ENCODE measurements at regions not wholly inside any gene's neighbourhood (a gene's known extent, or its start where the extent isn't known, plus 50 kb on each side); places are given as distances from the start of the nearest gene placed in this dataset.

DNA sequence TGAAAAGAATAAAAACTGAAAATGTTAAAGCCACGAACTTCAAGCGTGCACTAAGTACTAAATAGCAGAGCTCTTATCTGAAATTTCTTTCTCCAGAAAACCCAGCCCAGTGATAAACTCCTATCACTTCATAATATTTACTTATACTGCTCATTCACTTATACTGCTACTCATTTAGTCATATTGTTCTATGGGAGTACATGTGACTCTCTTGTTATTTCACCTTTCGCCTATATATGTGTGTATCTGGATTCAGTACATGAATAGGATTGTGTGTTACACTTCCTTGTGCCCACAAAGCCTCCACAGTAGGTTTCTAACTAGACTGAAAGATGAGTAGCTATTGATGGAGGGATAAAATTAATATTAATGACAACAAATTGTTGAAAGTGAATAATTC is 526.8 kb upstream of the GRAMD2B start:
- TF ChIP-seq GATA2 (IDR thresholded peaks at IDR 0.05; ENCODE audit: low read depth, low read length) (no peak), GATA3 (IDR thresholded peaks at IDR 0.05; ENCODE audit: low read depth, low read length) (no peak)

GRCh38 chr5:125897089-125897488 is 526.1 kb upstream of the GRAMD2B start:
- TF ChIP-seq GATA3 (IDR thresholded peaks at IDR 0.05; ENCODE audit: low read depth, low read length) (no peak; the same call in 1 of the 2 replicates), GATA2 (IDR thresholded peaks at IDR 0.05; ENCODE audit: low read depth, low read length) (no peak)

DNA sequence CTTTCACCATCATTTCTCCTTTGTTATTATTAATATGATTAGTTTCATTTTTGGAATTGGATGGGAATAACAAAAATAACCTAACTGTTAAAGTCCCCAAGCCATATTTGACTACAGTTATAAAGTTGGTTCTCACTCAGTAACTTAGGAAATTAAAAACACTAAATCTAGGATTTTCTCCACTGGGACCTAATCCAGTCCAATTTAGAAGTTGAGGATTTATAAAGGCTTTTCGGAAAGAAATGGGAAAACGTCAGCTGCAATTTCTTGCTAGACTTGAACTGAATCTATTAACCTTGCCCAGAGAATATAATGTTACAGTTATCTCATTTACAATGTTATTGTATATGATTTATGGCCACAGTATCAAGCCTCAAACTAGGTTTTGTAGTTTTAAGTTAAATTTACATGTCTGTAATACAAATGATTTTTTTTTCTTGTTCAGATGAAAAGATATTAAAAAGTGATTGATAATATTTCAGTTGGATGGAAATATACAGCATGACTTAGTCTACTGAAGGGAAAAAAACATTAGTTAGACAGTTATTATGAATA is 524.3 kb upstream of the GRAMD2B start:
- TF ChIP-seq GATA2 (IDR thresholded peaks at IDR 0.05; ENCODE audit: low read depth, low read length) (no peak), GATA3 (IDR thresholded peaks at IDR 0.05; ENCODE audit: low read depth, low read length) (no peak)

DNA sequence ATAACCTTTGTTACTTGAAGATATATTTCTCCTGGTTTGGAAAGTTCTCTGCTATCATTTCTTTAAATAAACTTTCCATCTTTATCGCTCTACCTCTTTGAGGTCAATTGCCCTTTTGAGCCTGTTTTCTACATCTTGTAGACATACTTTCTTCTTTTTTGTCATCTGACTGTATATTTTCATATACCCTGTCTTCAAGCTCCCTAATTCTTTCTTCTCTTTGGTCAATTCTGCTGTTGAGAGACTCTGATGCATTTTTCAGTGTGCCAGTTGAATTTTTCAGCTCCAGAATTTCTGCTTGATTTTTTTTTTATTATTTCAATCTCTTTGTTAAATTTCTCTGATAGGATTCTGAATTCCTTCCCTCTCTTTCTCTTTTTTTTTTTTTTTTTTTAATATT is 511.2 kb upstream of the GRAMD2B start:
- TF ChIP-seq GATA2 (IDR thresholded peaks at IDR 0.05; ENCODE audit: low read depth, low read length) (no peak), GATA3 (IDR thresholded peaks at IDR 0.05; ENCODE audit: low read depth, low read length) (no peak)

DNA sequence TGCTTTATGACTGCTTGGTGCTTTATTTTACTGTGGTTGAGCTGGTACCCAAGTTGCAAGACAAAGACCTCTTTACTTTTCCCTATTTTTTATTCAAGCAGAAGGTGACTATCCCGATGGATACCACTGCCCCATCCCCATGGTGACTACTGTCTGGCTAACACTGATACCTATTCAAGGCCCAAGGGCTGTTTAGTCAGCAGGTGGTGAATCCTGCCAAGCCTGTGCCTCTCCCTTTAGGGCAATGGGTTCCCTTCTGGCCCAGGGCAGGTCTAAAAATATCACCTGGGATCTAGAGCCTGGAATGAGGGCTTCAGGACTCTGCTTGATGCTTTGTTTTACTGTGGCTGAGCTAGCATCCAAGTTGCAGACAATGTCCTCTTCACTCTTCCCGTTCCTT is 510.0 kb upstream of the GRAMD2B start:
- TF ChIP-seq GATA3 (IDR thresholded peaks at IDR 0.05; ENCODE audit: low read depth, low read length) (no peak), GATA2 (IDR thresholded peaks at IDR 0.05; ENCODE audit: low read depth, low read length) (no peak)

GRCh38 chr5:125914471-125914870 is 508.7 kb upstream of the GRAMD2B start:
- no peak for TF ChIP-seq GATA3 (IDR thresholded peaks at IDR 0.05; ENCODE audit: low read depth, low read length)
- TF ChIP-seq GATA2 (IDR thresholded peaks at IDR 0.05; ENCODE audit: low read depth, low read length): no peak

GRCh38 chr5:125926172-125926571 is 497.0 kb upstream of the GRAMD2B start:
- TF ChIP-seq GATA2 (IDR thresholded peaks at IDR 0.05; ENCODE audit: low read depth, low read length) (no peak), GATA3 (IDR thresholded peaks at IDR 0.05; ENCODE audit: low read depth, low read length) (no peak)

DNA sequence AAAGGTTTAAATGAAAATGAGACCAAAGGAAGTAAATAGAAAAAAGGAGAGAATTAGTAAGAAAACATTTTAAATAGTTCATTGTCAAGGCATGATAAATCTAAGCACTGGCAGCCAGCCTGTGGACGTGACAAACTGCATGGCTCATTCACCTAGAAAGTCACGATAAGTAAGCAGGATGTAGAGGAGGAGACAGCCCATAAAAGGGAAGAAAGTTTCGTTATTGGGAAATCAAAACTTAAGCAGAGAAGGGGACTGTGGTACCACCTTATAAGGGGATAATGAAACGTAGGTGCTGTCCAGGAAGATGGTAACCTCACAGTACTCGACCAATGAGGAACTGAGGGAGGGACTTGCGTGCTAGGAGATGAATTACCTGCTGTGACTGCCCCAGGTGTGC is 494.5 kb upstream of the GRAMD2B start:
- TF ChIP-seq GATA2 (IDR thresholded peaks at IDR 0.05; ENCODE audit: low read depth, low read length) (no peak), GATA3 (IDR thresholded peaks at IDR 0.05; ENCODE audit: low read depth, low read length) (no peak)

DNA sequence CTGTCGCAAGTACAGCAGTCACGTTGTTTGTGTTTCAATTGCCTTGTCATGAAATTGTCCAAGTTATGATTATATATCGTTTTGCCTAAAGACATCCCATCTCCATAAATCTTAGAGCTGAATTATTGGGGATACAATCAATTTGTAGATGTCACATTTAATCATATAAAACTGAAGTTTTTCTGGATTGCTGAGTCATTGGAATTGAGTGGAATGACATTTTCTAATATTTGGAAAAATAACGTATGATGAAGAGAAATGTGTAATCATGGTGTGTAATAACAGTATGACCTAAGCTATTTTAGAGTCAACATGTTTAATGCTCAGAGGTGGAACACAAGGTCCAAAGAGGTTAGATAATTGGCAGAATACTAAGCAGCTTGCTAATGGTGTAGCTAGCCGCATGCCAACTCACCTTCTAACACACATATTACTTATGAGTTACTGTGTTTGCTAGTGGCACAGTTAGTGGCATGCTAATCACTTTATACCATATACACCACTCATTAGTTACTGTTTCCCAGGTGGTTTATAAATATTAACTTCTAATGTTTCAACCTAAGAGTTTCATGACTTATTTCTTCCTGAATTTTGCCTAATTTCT is 473.1 kb upstream of the GRAMD2B start:
- TF ChIP-seq GATA2 (IDR thresholded peaks at IDR 0.05; ENCODE audit: low read depth, low read length) (no peak), GATA3 (IDR thresholded peaks at IDR 0.05; ENCODE audit: low read depth, low read length) (no peak)

GRCh38 chr5:125961150-125961549 is 462.1 kb upstream of the GRAMD2B start:
- TF ChIP-seq GATA3 (IDR thresholded peaks at IDR 0.05; ENCODE audit: low read depth, low read length): no peak
- no peak for TF ChIP-seq GATA2 (IDR thresholded peaks at IDR 0.05; ENCODE audit: low read depth, low read length)

GRCh38 chr5:125965577-125965976 is 457.6 kb upstream of the GRAMD2B start:
- TF ChIP-seq GATA2 (IDR thresholded peaks at IDR 0.05; ENCODE audit: low read depth, low read length): no peak
- no peak for TF ChIP-seq GATA3 (IDR thresholded peaks at IDR 0.05; ENCODE audit: low read depth, low read length)

DNA sequence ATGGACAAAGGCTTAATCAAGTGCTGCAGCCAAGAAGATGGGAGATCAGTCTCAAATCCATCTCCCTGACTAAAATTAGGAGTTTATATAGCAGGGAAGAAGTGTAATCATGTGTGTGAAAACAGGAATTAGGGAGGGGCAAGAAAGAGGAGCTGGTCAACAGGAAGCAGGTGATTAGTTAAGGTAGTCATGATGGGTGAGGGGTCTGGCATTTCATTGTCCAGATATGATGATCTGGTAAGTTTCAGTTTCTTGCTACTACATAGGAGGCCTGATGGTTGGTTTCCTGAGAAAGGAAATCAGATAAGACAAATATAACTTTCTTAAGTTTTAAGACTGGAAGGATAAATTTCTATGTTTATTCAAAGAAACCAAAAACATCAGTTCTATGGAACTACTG is 455.6 kb upstream of the GRAMD2B start:
- no peak for TF ChIP-seq GATA2 (IDR thresholded peaks at IDR 0.05; ENCODE audit: low read depth, low read length)
- TF ChIP-seq GATA3 (IDR thresholded peaks at IDR 0.05; ENCODE audit: low read depth, low read length): no peak

- no peak for TF ChIP-seq GATA2 (IDR thresholded peaks at IDR 0.05; ENCODE audit: low read depth, low read length)
- no peak for TF ChIP-seq GATA3 (IDR thresholded peaks at IDR 0.05; ENCODE audit: low read depth, low read length)
Measured at GRCh38 chr5:125969011-125969813, 454.0 kb upstream of the GRAMD2B start.

DNA sequence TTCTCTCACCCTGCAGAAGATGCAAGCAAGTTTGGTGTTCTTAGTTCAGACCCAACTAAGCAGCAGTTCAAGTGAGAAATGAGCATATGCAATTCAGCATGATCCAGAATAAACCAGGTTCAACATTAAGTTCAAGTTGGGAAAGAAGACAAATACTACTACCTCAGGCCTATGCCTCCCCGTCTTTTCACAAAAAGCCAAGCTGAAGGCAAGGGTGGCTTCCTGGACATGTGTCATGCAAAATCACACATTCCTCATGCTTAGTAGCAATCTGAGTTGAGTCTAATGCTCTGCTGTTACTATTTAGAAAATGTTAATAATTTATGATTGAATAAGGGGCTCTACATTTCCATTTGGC is 453.4 kb upstream of the GRAMD2B start:
- TF ChIP-seq GATA2 (IDR thresholded peaks at IDR 0.05; ENCODE audit: low read depth, low read length) (no peak), GATA3 (IDR thresholded peaks at IDR 0.05; ENCODE audit: low read depth, low read length) (no peak)

Data from SH-SY5Y (cell line).